HEK293 (cell line): ENCODE measurements at regions not wholly inside any gene's neighbourhood (a gene's known extent, or its start where the extent isn't known, plus 50 kb on each side); places are given as distances from the start of the nearest gene placed in this dataset.

ENCODE experiments used
- CTCF ChIA-PET: fragments of 350-600 bp; formaldehyde crosslinking; extraction: SDS; loops from one replicate; lab custom pipeline; 2021; ENCODE audit warnings: antibody characterized with exemption; lab: Yijun Ruan, JAX
- POLR2A ChIA-PET: fragments of 300-600 bp; formaldehyde crosslinking; extraction: SDS; loops from one replicate; lab custom pipeline; 2020; ENCODE audit warnings: antibody characterized with exemption, inconsistent platforms; lab: Yijun Ruan, JAX
- H3K27ac ChIP-seq: fragments of 200-500 bp; sonication (Bioruptor generic); 2 replicates; pipeline ENCODE4 v1.5.1; 2014; ENCODE audit warnings: low read depth, low read length, control low read depth, inconsistent platforms; ENCODE audit errors: extremely low read depth
- H3K36me3 ChIP-seq, 2 experiments: fragments of 200-500 bp in 1 of 2; sonication (Bioruptor generic) in 1 of 2; 1 replicate in 1 of 2; 2 replicates in 1 of 2; pipeline ENCODE4 v1.5.1; 2014 to 2017; ENCODE audit warnings: inconsistent platforms in 2 of 2, low read length in 2 of 2; ENCODE audit not compliant: control insufficient read depth in 2 of 2, insufficient read depth in 1 of 2
- H3K4me1 ChIP-seq: fragments of 200-500 bp; sonication (Bioruptor generic); 2 replicates; pipeline ENCODE4 v1.5.1; 2014; ENCODE audit warnings: mild to moderate bottlenecking, low read length, inconsistent platforms; ENCODE audit not compliant: control insufficient read depth, insufficient read depth
- H3K4me3 ChIP-seq: 2 replicates; pipeline ENCODE4 v1.5.1; 2011; ENCODE audit warnings: low read depth, mild to moderate bottlenecking, control low read depth, low read length, moderate library complexity
- H3K9me3 ChIP-seq: fragments of 200-500 bp; sonication (Bioruptor generic); 2 replicates; pipeline ENCODE4 v1.5.1; 2014; ENCODE audit warnings: low read depth, low read length, inconsistent platforms; ENCODE audit not compliant: control insufficient read depth, insufficient read depth
- PRDM1 ChIP-seq: fragments of 450-650 bp; formaldehyde crosslinking; IDR thresholded peaks from 2 replicates; pipeline ENCODE4; 2016; ENCODE audit warnings: missing biosample characterization, missing genetic modification characterization
- SCRT2 ChIP-seq: fragments of 450-650 bp; formaldehyde crosslinking; IDR thresholded peaks from 2 replicates; pipeline ENCODE4 v1.5.1; 2016; ENCODE audit warnings: missing biosample characterization, missing genetic modification characterization
- SP7 ChIP-seq: fragments of 450-650 bp; formaldehyde crosslinking; IDR thresholded peaks from 2 replicates; pipeline ENCODE4 v1.5.1; 2016; ENCODE audit warnings: missing biosample characterization, missing genetic modification characterization
- ZFHX2 ChIP-seq: fragments of 450-650 bp; formaldehyde crosslinking; conservative IDR thresholded peaks from 2 replicates; pipeline ENCODE4 v1.5.1; 2016; ENCODE audit warnings: missing biosample characterization, missing genetic modification characterization
- ZFP41 ChIP-seq: fragments of 450-650 bp; formaldehyde crosslinking; IDR thresholded peaks from 2 replicates; pipeline ENCODE4 v1.5.1; 2016; ENCODE audit warnings: missing biosample characterization, missing genetic modification characterization, borderline replicate concordance
- ZNF133 ChIP-seq: fragments of 450-650 bp; formaldehyde crosslinking; IDR thresholded peaks from 2 replicates; pipeline ENCODE4 v1.5.1; 2016; ENCODE audit warnings: missing biosample characterization, missing genetic modification characterization
- ZNF16 ChIP-seq: fragments of 450-650 bp; formaldehyde crosslinking; IDR thresholded peaks from 2 replicates; pipeline ENCODE4 v1.5.1; 2016; ENCODE audit warnings: low read depth, missing biosample characterization, missing genetic modification characterization
- ZNF184 ChIP-seq: fragments of 450-650 bp; IDR thresholded peaks from 2 replicates; pipeline ENCODE4 v1.5.1; 2018; ENCODE audit warnings: missing biosample characterization, mild to moderate bottlenecking, missing genetic modification characterization
- ZNF2 ChIP-seq: fragments of 450-650 bp; formaldehyde crosslinking; IDR thresholded peaks from 2 replicates; pipeline ENCODE4 v1.5.1; 2016; ENCODE audit warnings: missing biosample characterization, missing genetic modification characterization
- ZNF221 ChIP-seq: fragments of 450-650 bp; formaldehyde crosslinking; IDR thresholded peaks from 2 replicates; pipeline ENCODE4 v1.5.1; 2017; ENCODE audit warnings: missing biosample characterization, missing genetic modification characterization, borderline replicate concordance
- ZNF223 ChIP-seq: fragments of 450-650 bp; formaldehyde crosslinking; IDR thresholded peaks from 2 replicates; pipeline ENCODE4 v1.5.1; 2016; ENCODE audit warnings: missing biosample characterization, missing genetic modification characterization
- ZNF37A ChIP-seq: fragments of 450-650 bp; IDR thresholded peaks from 2 replicates; pipeline ENCODE4 v1.5.1; 2018; ENCODE audit warnings: missing biosample characterization, missing genetic modification characterization
- ZNF423 ChIP-seq: fragments of 450-650 bp; formaldehyde crosslinking; IDR thresholded peaks from 2 replicates; pipeline ENCODE4 v1.5.1; 2016; ENCODE audit warnings: missing biosample characterization, missing genetic modification characterization
- ZNF548 ChIP-seq: fragments of 450-650 bp; formaldehyde crosslinking; IDR thresholded peaks from 2 replicates; pipeline ENCODE4 v1.5.1; 2016; ENCODE audit warnings: missing biosample characterization, missing genetic modification characterization
- ZNF561 ChIP-seq: fragments of 450-650 bp; IDR thresholded peaks from 2 replicates; pipeline ENCODE4 v1.5.1; 2018; ENCODE audit warnings: missing biosample characterization, missing genetic modification characterization, borderline replicate concordance
- ZNF623 ChIP-seq: fragments of 450-650 bp; formaldehyde crosslinking; IDR thresholded peaks from 2 replicates; pipeline ENCODE4 v1.5.1; 2016; ENCODE audit warnings: missing biosample characterization, missing genetic modification characterization
- ZNF658 ChIP-seq: fragments of 450-650 bp; formaldehyde crosslinking; IDR thresholded peaks from 2 replicates; pipeline ENCODE4; 2016; ENCODE audit warnings: missing biosample characterization, missing genetic modification characterization
- ZNF677 ChIP-seq: fragments of 450-650 bp; IDR thresholded peaks from 2 replicates; pipeline ENCODE4 v1.5.0; 2018; ENCODE audit warnings: missing biosample characterization, mild to moderate bottlenecking, missing genetic modification characterization, moderate library complexity
- ZNF777 ChIP-seq: fragments of 450-650 bp; formaldehyde crosslinking; IDR thresholded peaks from 2 replicates; pipeline ENCODE4 v1.5.1; 2017; ENCODE audit warnings: missing biosample characterization, missing genetic modification characterization, borderline replicate concordance
- ZNF843 ChIP-seq: fragments of 450-650 bp; formaldehyde crosslinking; IDR thresholded peaks from 2 replicates; pipeline ENCODE4 v1.5.1; 2016; ENCODE audit warnings: missing biosample characterization, missing genetic modification characterization
- TF ChIP-seq, protein P1 (sequence below): fragments of 450-650 bp; IDR thresholded peaks from 2 replicates; pipeline ENCODE4 v1.5.1; 2018; ENCODE audit warnings: missing biosample characterization, missing genetic modification characterization
- TF ChIP-seq, protein P2 (sequence below): fragments of 450-650 bp; formaldehyde crosslinking; IDR thresholded peaks from 2 replicates; pipeline ENCODE4 v1.5.1; 2016; ENCODE audit warnings: missing biosample characterization, missing genetic modification characterization
- TF ChIP-seq, protein P3 (sequence below): fragments of 450-650 bp; formaldehyde crosslinking; IDR thresholded peaks from 2 replicates; pipeline ENCODE4 v1.5.1; 2016; ENCODE audit warnings: missing biosample characterization, missing genetic modification characterization

DNA sequence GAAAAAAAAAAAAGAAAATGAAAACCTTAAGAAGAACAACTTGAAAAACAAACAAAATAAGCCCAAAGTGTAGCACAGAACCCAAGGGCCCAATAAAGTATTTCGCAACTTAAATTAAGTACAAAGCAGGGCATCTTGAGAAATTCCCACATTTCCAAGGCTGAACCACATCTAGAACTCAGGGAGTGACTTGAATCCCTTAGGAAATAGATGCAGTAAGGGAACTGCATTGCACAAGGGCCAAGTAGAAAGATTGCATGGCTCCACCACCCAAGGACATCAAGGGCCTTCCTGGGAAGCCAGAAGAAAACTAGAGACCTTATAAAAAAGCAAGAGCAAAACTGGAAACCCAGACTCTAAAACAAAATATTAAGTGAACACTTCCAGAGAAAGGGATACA lies 352.7 kb downstream of the CXCL12 start:
- Histone ChIP-seq H3K27ac (no peak overlapping the region), H3K9me3 (no peaks in the 10 kb centered on the region), H3K4me1 (no peaks in the 10 kb centered on the region), H3K36me3 (no peaks in the 10 kb centered on the region), H3K4me3 (no peak overlapping the region)
- POLR2A ChIA-PET: no interaction called here
- CTCF ChIA-PET: no interaction called here
- TF ChIP-seq ZNF548 (tag by site-specific recombination) (no peak), ZNF623 (no peak), PRDM1 (no peak), ZNF184 (tag by site-specific recombination) (no peak), ZNF658 (tag by site-specific recombination) (no peak)
- TF ChIP-seq, protein P1, sequence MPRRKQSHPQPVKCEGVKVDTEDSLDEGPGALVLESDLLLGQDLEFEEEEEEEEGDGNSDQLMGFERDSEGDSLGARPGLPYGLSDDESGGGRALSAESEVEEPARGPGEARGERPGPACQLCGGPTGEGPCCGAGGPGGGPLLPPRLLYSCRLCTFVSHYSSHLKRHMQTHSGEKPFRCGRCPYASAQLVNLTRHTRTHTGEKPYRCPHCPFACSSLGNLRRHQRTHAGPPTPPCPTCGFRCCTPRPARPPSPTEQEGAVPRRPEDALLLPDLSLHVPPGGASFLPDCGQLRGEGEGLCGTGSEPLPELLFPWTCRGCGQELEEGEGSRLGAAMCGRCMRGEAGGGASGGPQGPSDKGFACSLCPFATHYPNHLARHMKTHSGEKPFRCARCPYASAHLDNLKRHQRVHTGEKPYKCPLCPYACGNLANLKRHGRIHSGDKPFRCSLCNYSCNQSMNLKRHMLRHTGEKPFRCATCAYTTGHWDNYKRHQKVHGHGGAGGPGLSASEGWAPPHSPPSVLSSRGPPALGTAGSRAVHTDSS (tag by site-specific recombination): no peak
- TF ChIP-seq, protein P2, sequence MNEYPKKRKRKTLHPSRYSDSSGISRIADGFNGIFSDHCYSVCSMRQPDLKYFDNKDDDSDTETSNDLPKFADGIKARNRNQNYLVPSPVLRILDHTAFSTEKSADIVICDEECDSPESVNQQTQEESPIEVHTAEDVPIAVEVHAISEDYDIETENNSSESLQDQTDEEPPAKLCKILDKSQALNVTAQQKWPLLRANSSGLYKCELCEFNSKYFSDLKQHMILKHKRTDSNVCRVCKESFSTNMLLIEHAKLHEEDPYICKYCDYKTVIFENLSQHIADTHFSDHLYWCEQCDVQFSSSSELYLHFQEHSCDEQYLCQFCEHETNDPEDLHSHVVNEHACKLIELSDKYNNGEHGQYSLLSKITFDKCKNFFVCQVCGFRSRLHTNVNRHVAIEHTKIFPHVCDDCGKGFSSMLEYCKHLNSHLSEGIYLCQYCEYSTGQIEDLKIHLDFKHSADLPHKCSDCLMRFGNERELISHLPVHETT (tag by site-specific recombination): no peak

DNA sequence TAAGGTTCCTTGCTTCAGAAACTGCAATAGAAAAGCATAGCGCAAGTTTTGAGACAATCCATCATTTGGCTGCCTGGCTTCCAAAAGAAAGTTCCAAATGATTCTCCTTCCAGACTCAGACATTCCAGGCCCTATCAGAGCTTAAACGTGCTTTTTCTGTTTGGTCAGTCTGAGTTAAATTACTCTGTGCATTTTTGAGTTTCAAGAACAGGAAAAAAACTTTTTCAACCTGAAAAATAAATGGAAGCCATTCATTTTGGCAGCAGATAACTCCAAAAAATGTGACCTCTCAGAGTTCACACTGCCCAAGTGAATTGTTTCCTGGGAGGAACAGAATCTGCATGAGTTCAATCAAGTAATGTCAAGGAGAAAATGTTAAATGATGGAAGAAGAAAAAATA lies 354.2 kb downstream of the CXCL12 start:
- H3K36me3 ChIP-seq: no peaks in the 10 kb centered on the region
- H3K4me3 ChIP-seq: no peak overlapping the region
- CTCF ChIA-PET: interaction anchor here (0.7 to 1.4 kb wide), 2 partner anchors 24 to 360 kb away, joined by 3 to 4 read pairs; no protein-coding TSS in a partner anchor
- no peak overlapping the region for H3K27ac ChIP-seq
- POLR2A ChIA-PET: no interaction called here
- TF ChIP-seq ZNF423 (tag by site-specific recombination): no peak
- TF ChIP-seq ZNF223 (tag by site-specific recombination): no peak
- no peak for TF ChIP-seq SP7 (tag by site-specific recombination)
- no peak for TF ChIP-seq ZNF133 (tag by site-specific recombination)
- TF ChIP-seq ZNF2 (tag by site-specific recombination): no peak
- no peak for TF ChIP-seq ZFHX2 (tag by site-specific recombination)
- no peak for TF ChIP-seq ZFP41 (tag by site-specific recombination)
- no peak for TF ChIP-seq ZNF221 (tag by site-specific recombination)
- TF ChIP-seq ZNF561 (tag by site-specific recombination): no peak
- TF ChIP-seq SCRT2 (tag by site-specific recombination): no peak
- TF ChIP-seq ZNF777 (tag by site-specific recombination): no peak
- TF ChIP-seq, protein P3, sequence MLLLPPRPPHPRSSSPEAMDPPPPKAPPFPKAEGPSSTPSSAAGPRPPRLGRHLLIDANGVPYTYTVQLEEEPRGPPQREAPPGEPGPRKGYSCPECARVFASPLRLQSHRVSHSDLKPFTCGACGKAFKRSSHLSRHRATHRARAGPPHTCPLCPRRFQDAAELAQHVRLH: no peak
- TF ChIP-seq ZNF843 (tag by site-specific recombination): no peak
- no peak for TF ChIP-seq ZNF16 (tag by site-specific recombination)
- no peak for TF ChIP-seq ZNF37A (tag by site-specific recombination)
- no peak for TF ChIP-seq ZNF677 (tag by site-specific recombination)
- H3K4me1 ChIP-seq: no peaks in the 10 kb centered on the region
- no peaks in the 10 kb centered on the region for H3K9me3 ChIP-seq
